ENCODE measurements at regions not wholly inside any gene's neighbourhood (a gene's known extent, or its start where the extent isn't known, plus 50 kb on each side); places are given as distances from the start of the nearest gene placed in this dataset.

DNA sequence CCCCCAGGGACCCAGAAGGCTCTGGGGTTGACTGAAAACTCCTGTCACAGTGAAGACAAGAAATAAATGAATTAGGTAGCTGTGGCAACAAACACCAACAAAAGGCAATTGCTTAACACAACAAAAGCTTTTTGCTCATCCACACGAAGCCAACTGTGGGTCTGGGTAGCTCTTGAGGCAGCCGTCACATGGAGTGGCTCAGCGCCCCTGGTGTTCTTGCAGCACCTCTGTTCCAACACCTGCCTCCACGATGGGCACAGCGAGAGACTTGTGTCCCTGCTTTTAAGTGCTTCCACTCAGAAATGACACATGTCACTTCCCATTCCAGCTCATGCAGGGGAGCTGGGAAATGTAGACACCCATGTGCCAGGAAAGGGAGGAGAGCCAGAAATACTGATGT is 364.5 kb upstream of the DUSP10 start:
- TF ChIP-seq POLR2A (IDR thresholded peaks at IDR 0.05): no peak
- TF ChIP-seq, protein P1, sequence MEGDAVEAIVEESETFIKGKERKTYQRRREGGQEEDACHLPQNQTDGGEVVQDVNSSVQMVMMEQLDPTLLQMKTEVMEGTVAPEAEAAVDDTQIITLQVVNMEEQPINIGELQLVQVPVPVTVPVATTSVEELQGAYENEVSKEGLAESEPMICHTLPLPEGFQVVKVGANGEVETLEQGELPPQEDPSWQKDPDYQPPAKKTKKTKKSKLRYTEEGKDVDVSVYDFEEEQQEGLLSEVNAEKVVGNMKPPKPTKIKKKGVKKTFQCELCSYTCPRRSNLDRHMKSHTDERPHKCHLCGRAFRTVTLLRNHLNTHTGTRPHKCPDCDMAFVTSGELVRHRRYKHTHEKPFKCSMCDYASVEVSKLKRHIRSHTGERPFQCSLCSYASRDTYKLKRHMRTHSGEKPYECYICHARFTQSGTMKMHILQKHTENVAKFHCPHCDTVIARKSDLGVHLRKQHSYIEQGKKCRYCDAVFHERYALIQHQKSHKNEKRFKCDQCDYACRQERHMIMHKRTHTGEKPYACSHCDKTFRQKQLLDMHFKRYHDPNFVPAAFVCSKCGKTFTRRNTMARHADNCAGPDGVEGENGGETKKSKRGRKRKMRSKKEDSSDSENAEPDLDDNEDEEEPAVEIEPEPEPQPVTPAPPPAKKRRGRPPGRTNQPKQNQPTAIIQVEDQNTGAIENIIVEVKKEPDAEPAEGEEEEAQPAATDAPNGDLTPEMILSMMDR (IDR thresholded peaks at IDR 0.05): peak in 1 of 6 experiments; percentile 5
